AML-193 (cell line): ENCODE measurements at regions not wholly inside any gene's neighbourhood (a gene's known extent, or its start where the extent isn't known, plus 50 kb on each side); places are given as distances from the start of the nearest gene placed in this dataset.
"Not testable (repeated sequence)": the region's sequence is repeated elsewhere in the genome, so short reads cannot be mapped to it uniquely, and the experiment has no call there.

Experiments used
- DNase-seq, 2 experiments: peaks; one replicate each; lab custom pipeline; 2025; lab: John Stamatoyannopoulos, UW

DNA sequence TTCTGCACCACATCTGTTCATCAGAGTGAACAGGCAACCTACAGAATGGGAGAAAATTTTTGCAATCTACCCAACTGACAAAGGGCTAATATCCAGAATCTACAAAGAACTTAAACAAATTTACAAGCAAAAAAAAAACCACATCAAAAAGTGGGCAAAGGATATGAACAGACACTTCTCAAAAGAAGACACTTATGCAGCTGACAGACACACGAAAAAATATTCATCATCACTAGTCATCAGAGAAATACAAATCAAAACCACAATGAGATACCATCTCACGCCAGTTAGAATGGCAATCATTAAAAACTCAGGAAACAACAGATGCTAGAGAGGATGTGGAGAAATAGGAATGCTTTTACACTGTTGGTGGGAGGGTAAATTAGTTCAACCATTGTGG lies 59.1 kb upstream of the UBE2E2 start:
- not testable (repeated sequence) for DNase-seq

DNA sequence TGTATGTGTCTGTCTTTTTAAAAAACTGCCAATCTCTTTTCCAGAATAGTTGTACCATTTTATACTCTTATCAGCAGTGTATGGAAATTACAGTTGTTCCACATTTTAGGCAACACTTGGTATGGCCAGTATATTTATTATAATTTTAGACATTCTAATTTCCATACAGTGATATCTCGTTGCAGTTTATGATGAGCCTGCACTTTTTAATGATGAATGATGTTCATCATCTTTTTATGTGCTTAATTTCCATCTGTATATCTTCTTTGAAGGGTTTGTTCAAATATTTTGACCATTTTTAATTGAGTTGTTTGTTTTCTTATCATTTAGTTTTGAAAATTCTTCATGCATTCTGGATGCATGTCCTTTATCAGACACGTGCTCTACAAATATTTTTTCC lies 57.0 kb upstream of the UBE2E2 start:
- no peak for DNase-seq

DNA sequence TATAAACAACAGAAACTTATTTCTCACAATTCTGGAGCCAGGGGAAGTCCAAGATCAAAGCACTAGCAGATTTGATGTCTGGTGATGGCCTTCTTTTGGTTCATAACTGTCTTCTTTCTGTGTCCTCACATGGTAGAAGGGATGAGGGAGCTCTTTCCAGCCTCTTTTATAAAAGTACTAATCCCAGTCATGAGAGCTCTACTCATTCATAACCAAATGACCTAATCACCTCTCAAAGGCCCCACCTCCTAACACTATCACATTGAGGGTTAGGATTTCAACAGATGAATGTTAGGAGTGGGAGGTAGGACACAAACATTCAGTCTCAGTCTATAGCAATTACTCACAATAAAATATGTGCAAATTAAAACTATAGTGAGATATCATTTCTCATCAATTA lies 50.1 kb upstream of the UBE2E2 start:
- DNase-seq: no peak
